A673 (cell line): ENCODE measurements at regions not wholly inside any gene's neighbourhood (a gene's known extent, or its start where the extent isn't known, plus 50 kb on each side); places are given as distances from the start of the nearest gene placed in this dataset.

ENCODE experiments used
- EZH2 ChIP-seq: fragments of 200-600 bp; sonication (generic); IDR thresholded peaks from 2 replicates; pipeline ENCODE4 v1.6.1; 2017; ENCODE audit warnings: borderline replicate concordance, low read depth, mild to moderate bottlenecking, mixed read lengths, antibody characterized with exemption, low read length; ENCODE audit not compliant: poor library complexity, severe bottlenecking
- TF ChIP-seq, protein P1 (sequence below): fragments of 300-800, 200-600 bp; sonication (generic); conservative IDR thresholded peaks from 2 replicates; pipeline ENCODE4 v1.5.1; 2017; ENCODE audit warnings: low read depth, mild to moderate bottlenecking, antibody characterized with exemption, low read length, moderate library complexity, mixed read lengths

DNA sequence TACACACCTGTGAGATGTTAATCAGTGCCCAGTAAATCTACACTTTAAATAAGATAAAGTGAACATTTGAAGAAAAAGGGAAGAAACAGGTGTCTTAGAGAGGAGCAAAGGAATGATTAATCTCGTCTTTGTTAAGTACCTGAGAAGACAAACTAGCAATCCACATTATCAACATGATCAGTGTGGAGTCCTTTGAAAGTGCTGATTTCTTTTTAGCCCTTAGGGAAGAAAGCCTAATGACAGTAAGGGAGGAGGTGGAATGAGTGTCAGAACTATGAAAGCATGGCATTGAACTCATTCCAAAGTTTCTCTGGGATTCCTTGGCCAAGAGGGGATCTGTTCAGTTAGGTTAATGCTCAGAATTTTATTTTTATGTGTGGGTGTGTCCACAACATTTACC, 1109.0 kb upstream of the ACO1 start:
- TF ChIP-seq, protein P1, sequence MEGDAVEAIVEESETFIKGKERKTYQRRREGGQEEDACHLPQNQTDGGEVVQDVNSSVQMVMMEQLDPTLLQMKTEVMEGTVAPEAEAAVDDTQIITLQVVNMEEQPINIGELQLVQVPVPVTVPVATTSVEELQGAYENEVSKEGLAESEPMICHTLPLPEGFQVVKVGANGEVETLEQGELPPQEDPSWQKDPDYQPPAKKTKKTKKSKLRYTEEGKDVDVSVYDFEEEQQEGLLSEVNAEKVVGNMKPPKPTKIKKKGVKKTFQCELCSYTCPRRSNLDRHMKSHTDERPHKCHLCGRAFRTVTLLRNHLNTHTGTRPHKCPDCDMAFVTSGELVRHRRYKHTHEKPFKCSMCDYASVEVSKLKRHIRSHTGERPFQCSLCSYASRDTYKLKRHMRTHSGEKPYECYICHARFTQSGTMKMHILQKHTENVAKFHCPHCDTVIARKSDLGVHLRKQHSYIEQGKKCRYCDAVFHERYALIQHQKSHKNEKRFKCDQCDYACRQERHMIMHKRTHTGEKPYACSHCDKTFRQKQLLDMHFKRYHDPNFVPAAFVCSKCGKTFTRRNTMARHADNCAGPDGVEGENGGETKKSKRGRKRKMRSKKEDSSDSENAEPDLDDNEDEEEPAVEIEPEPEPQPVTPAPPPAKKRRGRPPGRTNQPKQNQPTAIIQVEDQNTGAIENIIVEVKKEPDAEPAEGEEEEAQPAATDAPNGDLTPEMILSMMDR = no peak
- no peak for TF ChIP-seq EZH2
